Gastroesophageal sphincter (tissue), 3 donors: ENCODE measurements at regions not wholly inside any gene's neighbourhood (a gene's known extent, or its start where the extent isn't known, plus 50 kb on each side); places are given as distances from the start of the nearest gene placed in this dataset.

Source experiments
- CTCF ChIP-seq, 4 experiments: fragments of 200-600 bp in 2 of 4; fragments of 450-650 bp in 2 of 4; sonication (generic) in 1 of 4; IDR thresholded peaks; one replicate each; pipeline ENCODE4 v1.5.1; 2017 to 2019; ENCODE audit warnings: antibody characterized with exemption in 4 of 4, mild to moderate bottlenecking in 2 of 4, moderate library complexity in 2 of 4
- EP300 ChIP-seq: sonication (generic); formaldehyde crosslinking; IDR thresholded peaks from one replicate; pipeline ENCODE4 v1.6.1; 2017; ENCODE audit warnings: antibody characterized with exemption, mild to moderate bottlenecking
- POLR2AphosphoS5 ChIP-seq: sonication (generic); formaldehyde crosslinking; IDR thresholded peaks from one replicate; pipeline ENCODE4 v1.6.1; 2017; ENCODE audit warnings: antibody characterized with exemption

- TF ChIP-seq POLR2AphosphoS5 (no peak), CTCF (IDR thresholded peaks at IDR 0.05) (peak in 2 of 4 experiments; percentile 27 to 44), EP300 (no peak)
Observed at GRCh38 chr6:126657561-126658175, 317.8 kb downstream of the CENPW start.
